Mucosa of rectum (tissue), 2 donors: ENCODE measurements at regions not wholly inside any gene's neighbourhood (a gene's known extent, or its start where the extent isn't known, plus 50 kb on each side); places are given as distances from the start of the nearest gene placed in this dataset.
"Not testable (repeated sequence)": the region's sequence is repeated elsewhere in the genome, so short reads cannot be mapped to it uniquely, and the experiment has no call there.

Experiments used
- H3K27ac ChIP-seq, 2 donors: one replicate each; pipeline ENCODE4 v1.7.0; 2013; ENCODE audit warnings: inconsistent platforms in 2 of 2, low read depth in 2 of 2, low read length in 2 of 2
- H3K27me3 ChIP-seq, 2 donors: one replicate each; pipeline ENCODE4 v1.7.0; 2013; ENCODE audit warnings: low read length in 2 of 2; ENCODE audit not compliant: control insufficient read depth in 2 of 2, insufficient read depth in 2 of 2
- H3K36me3 ChIP-seq, 2 donors: one replicate each; pipeline ENCODE4 v1.7.0; 2013; ENCODE audit warnings: low read length in 2 of 2; ENCODE audit not compliant: control insufficient read depth in 2 of 2, insufficient read depth in 2 of 2
- H3K4me1 ChIP-seq, 2 donors: one replicate each; pipeline ENCODE4 v1.7.0; 2013; ENCODE audit warnings: low read length in 2 of 2, mild to moderate bottlenecking in 1 of 2; ENCODE audit not compliant: control insufficient read depth in 2 of 2, insufficient read depth in 2 of 2
- H3K4me3 ChIP-seq, 2 donors: one replicate each; pipeline ENCODE4 v1.7.0; 2013; ENCODE audit warnings: low read length in 2 of 2
- H3K9ac ChIP-seq, 2 donors: one replicate each; pipeline ENCODE4 v1.7.0; 2013; ENCODE audit warnings: low read length in 2 of 2, low read depth in 1 of 2, mild to moderate bottlenecking in 1 of 2
- H3K9me3 ChIP-seq, 2 donors: one replicate each; pipeline ENCODE4 v1.7.0; 2013; ENCODE audit warnings: low read length in 2 of 2; ENCODE audit not compliant: control insufficient read depth in 2 of 2
- donor health status: healthy.
- donor health status: Normal muscosa, but diverticular disease.

DNA sequence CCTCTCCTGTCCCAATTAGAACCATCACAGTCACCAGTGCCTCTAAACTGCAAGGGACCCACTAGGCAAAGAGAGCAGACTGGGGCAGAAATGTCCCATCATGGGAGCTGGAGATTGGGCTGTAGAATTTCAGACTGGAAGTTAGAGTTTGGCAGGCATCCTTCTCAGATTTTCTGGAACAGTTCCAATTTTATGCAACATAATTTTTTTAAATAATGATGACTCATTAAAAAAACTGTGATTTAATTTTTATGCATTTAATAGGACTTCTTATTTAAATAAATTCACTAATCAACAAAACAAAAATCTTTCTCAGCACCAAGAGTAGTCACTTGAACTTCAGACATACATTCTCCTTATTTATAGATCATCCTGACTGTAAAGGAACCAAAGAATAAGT is 84.6 kb upstream of the SLC7A14 start:
- H3K4me1 ChIP-seq, result no peaks in the 10 kb centered on the region
- no peaks in the 10 kb centered on the region for H3K9me3 ChIP-seq
- H3K27me3 ChIP-seq, result peaks cover 0 to 4% of the 10 kb centered on the region in 2 donors
- H3K9ac ChIP-seq, result no peak overlapping the region
- H3K36me3 ChIP-seq, result no peaks in the 10 kb centered on the region
- H3K4me3 ChIP-seq, result no peak overlapping the region
- H3K27ac ChIP-seq, result no peak overlapping the region

DNA sequence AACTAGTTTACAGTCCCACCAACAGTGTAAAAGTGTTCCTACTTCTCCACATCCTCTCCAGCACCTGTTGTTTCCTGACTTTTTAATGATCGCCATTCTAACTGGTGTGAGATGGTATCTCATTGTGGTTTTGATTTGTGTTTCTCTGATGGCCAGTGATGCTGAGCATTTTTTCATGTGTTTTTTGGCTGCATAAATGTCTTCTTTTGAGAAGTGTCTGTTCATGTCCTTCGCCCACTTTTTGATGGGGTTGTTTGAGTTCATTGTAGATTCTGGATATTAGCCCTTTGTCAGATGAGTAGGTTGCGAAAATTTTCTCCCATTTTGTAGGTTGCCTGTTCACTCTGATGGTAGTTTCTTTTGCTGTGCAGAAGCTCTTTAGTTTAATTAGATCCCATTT is 77.1 kb upstream of the SLC7A14 start:
- not testable (repeated sequence) for H3K9ac ChIP-seq, H3K4me3 ChIP-seq, H3K27me3 ChIP-seq, H3K4me1 ChIP-seq, H3K27ac ChIP-seq, H3K36me3 ChIP-seq, H3K9me3 ChIP-seq

DNA sequence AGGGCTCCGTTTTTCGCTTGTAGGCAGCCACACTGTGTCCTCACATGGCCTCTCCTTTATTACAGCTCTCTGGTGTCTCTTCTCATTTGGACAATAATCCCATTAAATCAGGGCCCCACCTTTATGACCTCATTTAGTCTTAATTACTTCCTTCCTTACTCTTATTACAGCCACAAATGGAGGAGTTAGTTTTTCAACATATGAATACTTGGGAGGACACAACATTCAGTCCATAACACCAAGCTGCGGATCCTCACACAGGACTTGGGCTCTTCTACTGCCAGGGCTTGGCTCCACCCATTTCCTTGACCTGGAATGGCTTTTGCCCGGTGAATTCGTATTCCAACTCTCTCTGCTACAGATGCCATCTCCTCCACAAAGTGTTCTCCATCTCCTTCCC is 74.3 kb upstream of the SLC7A14 start:
- Histone ChIP-seq H3K9me3 (no peaks in the 10 kb centered on the region), H3K27ac (no peak overlapping the region), H3K36me3 (no peaks in the 10 kb centered on the region), H3K4me1 (peaks cover 0 to 4% of the 10 kb centered on the region in 2 donors), H3K4me3 (no peak overlapping the region), H3K9ac (no peak overlapping the region), H3K27me3 (no peaks in the 10 kb centered on the region)

DNA sequence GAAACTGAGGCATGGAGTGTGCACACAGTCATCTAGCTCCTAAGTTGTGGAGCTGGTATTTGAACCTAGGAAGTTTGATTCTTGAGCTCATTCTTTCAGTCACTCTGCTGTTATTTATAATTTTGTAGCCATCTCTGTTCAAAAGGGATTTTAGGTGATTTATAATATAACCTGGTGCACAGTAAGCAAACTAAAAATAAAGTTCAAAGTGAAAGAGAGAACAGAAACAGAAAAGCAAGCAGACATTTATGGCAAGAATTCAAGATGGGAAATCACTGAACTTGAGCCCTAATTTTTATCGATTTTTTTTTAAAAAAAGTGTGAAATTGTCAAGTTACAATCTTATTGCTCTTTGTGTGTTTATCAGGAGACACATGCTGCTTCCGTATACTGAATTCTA is 71.4 kb upstream of the SLC7A14 start:
- Histone ChIP-seq H3K9me3 (no peaks in the 10 kb centered on the region), H3K4me1 (peaks cover 0 to 4% of the 10 kb centered on the region in 2 donors), H3K27me3 (no peaks in the 10 kb centered on the region), H3K36me3 (no peaks in the 10 kb centered on the region), H3K27ac (no peak overlapping the region), H3K9ac (no peak overlapping the region), H3K4me3 (no peak overlapping the region)

DNA sequence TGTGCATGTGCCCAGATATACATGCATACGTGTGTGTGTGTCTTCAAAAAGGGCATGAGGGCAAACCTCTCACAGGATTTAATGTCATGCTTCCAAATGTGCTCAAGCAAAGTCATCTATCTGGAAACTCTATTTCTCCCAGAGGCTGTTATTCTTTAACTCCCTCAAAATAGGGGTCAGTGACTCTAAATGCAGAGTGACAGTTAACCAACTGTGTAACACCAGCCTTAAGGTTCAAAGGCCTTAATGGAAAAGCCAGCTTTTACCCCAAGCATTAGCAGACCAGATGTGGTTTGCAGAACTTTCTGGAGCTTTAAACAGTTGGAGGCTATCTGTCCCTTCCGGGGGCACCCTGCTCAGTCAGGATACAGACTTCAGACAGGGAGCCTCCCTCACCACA is 70.4 kb upstream of the SLC7A14 start:
- H3K27me3 ChIP-seq, result no peaks in the 10 kb centered on the region
- no peaks in the 10 kb centered on the region for H3K36me3 ChIP-seq
- H3K9ac ChIP-seq, result no peak overlapping the region
- H3K4me3 ChIP-seq, result no peak overlapping the region
- H3K27ac ChIP-seq, result no peak overlapping the region
- no peaks in the 10 kb centered on the region for H3K9me3 ChIP-seq
- peaks cover 0 to 4% of the 10 kb centered on the region in 2 donors for H3K4me1 ChIP-seq

DNA sequence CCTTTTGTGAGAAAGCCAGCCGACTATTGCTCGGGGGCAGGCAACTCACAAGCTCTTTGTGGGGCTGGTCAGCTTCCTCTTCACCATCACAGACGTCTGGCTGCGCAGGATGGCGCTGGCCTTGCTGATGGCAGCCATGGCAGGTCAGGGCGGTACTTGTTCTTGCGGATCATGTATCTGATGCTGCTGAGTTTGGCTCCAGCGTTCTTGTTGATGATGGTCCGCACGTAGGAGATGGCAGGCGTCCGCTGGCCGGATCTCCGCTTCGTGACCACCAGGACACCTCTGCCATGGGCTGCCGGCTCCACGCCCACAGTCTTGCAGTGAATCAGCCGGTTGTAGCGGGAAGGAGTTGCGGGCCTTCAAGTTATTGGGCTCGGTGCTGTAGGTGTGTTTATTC is 67.9 kb upstream of the SLC7A14 start:
- Histone ChIP-seq H3K36me3 (no peaks in the 10 kb centered on the region), H3K27me3 (no peaks in the 10 kb centered on the region), H3K4me1 (no peaks in the 10 kb centered on the region), H3K9ac (no peak overlapping the region), H3K27ac (no peak overlapping the region), H3K4me3 (no peak overlapping the region), H3K9me3 (no peaks in the 10 kb centered on the region)

DNA sequence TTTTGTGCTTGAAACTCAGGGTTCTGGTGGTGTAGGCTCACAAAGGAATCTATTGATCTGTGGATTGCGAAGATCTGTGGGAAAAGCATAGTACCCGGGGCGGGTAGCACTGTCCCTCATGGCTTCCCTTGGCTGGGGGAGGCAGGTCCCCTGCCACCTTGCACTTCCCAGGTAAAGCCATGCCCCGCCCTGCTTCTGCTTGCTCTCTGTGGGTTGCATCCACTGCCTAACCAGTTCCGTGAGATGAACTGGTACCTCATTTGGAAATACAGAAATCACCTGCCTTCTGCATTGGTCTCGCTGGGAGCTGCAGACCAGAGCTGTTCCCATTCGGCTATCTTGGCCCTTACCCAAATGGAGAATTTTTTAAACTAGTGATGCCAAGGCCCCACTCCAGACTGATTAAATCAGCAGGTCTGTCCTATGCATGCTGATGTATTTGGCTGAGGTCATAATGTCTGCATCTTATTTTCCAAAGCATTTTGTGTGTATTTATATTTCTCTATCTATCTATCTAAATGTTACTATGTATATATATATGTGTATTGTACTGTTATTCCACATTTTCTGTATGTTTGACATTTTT is 65.5 kb upstream of the SLC7A14 start:
- H3K27ac ChIP-seq, result no peak overlapping the region
- H3K36me3 ChIP-seq, result no peaks in the 10 kb centered on the region
- no peaks in the 10 kb centered on the region for H3K9me3 ChIP-seq
- H3K9ac ChIP-seq, result no peak overlapping the region
- H3K4me3 ChIP-seq, result no peak overlapping the region
- H3K27me3 ChIP-seq, result no peaks in the 10 kb centered on the region
- H3K4me1 ChIP-seq, result no peaks in the 10 kb centered on the region

DNA sequence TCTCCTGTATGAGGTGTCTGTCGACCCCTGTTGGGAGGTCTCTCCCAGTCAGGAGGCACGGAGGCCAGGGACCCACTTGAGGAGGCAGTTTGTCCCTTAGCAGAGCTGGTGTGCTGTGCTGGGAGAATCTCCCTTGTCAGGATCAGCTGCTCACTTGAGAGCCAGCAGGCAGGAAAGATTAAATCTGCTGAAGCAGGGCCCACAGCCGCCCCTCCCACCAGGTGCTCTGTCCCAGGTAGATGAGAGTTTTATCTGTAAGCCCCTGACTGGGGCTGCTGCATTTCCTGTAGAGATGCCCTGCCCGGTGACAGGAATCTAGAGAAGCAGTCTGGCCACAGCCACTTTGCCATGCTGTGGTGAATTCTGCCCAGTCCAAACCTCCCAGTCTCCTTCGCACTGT is 64.7 kb upstream of the SLC7A14 start:
- not testable (repeated sequence) for H3K27me3 ChIP-seq, H3K9me3 ChIP-seq, H3K9ac ChIP-seq, H3K27ac ChIP-seq, H3K36me3 ChIP-seq, H3K4me1 ChIP-seq, H3K4me3 ChIP-seq

DNA sequence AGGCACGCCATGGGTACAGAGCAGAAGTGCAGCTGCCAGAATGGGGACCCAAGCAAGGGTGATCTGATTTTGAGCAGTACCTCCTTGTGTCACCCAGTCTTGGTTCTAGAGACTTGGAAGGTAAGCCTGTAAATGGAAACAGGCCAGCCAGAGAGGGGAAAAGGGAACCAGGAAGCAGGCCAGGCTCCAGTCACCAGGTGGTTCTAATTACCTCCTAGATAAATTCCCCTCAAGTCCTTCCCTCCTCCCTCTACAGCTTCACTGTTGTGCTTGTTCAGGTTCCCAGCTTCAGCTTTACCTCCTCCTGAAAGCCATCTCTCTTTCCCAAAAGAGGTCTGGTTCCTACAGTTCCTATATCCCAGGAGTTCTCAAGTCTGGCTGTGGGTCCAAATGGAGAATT is 58.8 kb upstream of the SLC7A14 start:
- Histone ChIP-seq H3K27me3 (no peaks in the 10 kb centered on the region), H3K36me3 (no peaks in the 10 kb centered on the region)

DNA sequence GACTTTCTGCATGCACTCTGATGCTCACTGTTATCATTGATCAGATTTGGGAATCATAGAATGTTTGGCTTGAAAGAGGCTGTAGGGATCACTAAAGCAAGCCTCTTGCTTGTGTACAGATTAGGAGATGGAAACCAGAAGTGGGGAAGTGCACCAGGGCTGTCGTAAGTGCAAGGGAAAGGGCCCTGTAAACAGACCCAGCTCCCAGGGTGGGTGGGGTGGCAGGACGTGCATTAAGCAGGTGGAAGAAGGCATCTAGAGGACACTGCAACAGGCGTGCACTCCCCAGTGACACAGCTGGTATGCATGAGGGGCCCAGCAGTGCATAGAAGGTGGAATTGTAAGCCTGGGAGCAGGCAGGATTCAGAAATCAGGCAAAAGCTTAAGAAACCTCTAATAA is 58.0 kb upstream of the SLC7A14 start:
- Histone ChIP-seq H3K9ac (no peak overlapping the region), H3K27me3 (no peaks in the 10 kb centered on the region), H3K4me1 (no peaks in the 10 kb centered on the region), H3K9me3 (no peaks in the 10 kb centered on the region), H3K36me3 (no peaks in the 10 kb centered on the region), H3K4me3 (no peak overlapping the region), H3K27ac (no peak overlapping the region)

More for the DNA sequence above, 58.8 kb upstream of the SLC7A14 start:
- no peaks in the 10 kb centered on the region for H3K9me3 ChIP-seq
- no peak overlapping the region for H3K27ac ChIP-seq
- H3K9ac ChIP-seq, result no peak overlapping the region
- H3K4me1 ChIP-seq, result no peaks in the 10 kb centered on the region
- no peak overlapping the region for H3K4me3 ChIP-seq
